ENCODE measurements at regions not wholly inside any gene's neighbourhood (a gene's known extent, or its start where the extent isn't known, plus 50 kb on each side); places are given as distances from the start of the nearest gene placed in this dataset.
"Not testable (repeated sequence)": the region's sequence is repeated elsewhere in the genome, so short reads cannot be mapped to it uniquely, and the experiment has no call there.

DNA sequence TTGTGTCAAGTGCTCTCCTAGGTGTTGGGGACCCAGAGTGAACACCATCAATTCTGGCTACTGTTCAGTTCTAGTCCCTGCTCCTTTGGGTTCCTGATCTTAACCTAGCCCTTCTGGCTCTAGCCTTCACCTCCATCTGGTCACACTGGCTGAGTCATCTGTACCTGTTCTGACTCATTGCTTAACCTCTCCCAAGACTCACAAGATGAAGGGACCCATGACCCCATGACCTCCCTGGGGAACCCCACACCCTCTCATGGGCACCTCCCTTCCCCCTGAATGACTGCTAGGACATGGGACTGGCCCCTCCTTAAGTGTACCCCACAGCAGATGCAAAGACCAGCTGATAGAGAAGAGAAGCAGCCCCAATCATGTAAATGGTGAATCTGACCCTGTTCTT lies 345.8 kb upstream of the CDH5 start:
- ATAC-seq, result no peak
- H3K4me3 Mint-ChIP-seq, result no peak overlapping the region
- H3K9me3 Mint-ChIP-seq, result peaks cover 60% of the 10 kb centered on the region

GRCh38 chr16:66020046-66020445 lies 346.4 kb upstream of the CDH5 start:
- H3K27ac Mint-ChIP-seq, result no peak overlapping the region
- TF ChIP-seq TP53 (CRISPR knock-in tag; IDR thresholded peaks at IDR 0.05), result no peak
- no peaks in the 10 kb centered on the region; the same call in none of the 2 replicates for H3K27me3 Mint-ChIP-seq (ENCODE audit: low read depth)
- peaks cover 62% of the 10 kb centered on the region for H3K9me3 Mint-ChIP-seq
- CTCF ChIA-PET, result no interaction called here
- no peak overlapping the region for H3K4me3 Mint-ChIP-seq
- no peak for DNase-seq (ENCODE audit: low spot score)
- H3K4me1 Mint-ChIP-seq, result peaks cover 3% of the 10 kb centered on the region; the same call in 1 of the 2 replicates
- H3K36me3 Mint-ChIP-seq, result peaks cover 23% of the 10 kb centered on the region
- ATAC-seq, result no peak
- POLR2A ChIA-PET, result no interaction called here

More for the DNA sequence above, 345.8 kb upstream of the CDH5 start:
- CTCF ChIA-PET, result no interaction called here
- no peak for TF ChIP-seq NFATC4 (CRISPR knock-in tag; IDR thresholded peaks at IDR 0.05)
- no peak for TF ChIP-seq RELA (CRISPR knock-in tag; IDR thresholded peaks at IDR 0.05; ENCODE audit: borderline replicate concordance)
- TF ChIP-seq, protein P1, sequence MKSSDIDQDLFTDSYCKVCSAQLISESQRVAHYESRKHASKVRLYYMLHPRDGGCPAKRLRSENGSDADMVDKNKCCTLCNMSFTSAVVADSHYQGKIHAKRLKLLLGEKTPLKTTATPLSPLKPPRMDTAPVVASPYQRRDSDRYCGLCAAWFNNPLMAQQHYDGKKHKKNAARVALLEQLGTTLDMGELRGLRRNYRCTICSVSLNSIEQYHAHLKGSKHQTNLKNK (CRISPR knock-in tag; IDR thresholded peaks at IDR 0.05), result no peak
- TF ChIP-seq FOXP1 (CRISPR knock-in tag; IDR thresholded peaks at IDR 0.05; ENCODE audit: borderline replicate concordance), result no peak
- TF ChIP-seq CREM (CRISPR knock-in tag; IDR thresholded peaks at IDR 0.05), result no peak
- no peak for TF ChIP-seq CTCF (IDR thresholded peaks at IDR 0.05)
- no peak for TF ChIP-seq E2F1 (CRISPR knock-in tag; IDR thresholded peaks at IDR 0.05)
- no peak for TF ChIP-seq FOXJ3 (CRISPR knock-in tag; IDR thresholded peaks at IDR 0.05; ENCODE audit: borderline replicate concordance)
- TF ChIP-seq NR2C2 (CRISPR knock-in tag; IDR thresholded peaks at IDR 0.05), result no peak
- no peak for TF ChIP-seq E2F4 (CRISPR knock-in tag; IDR thresholded peaks at IDR 0.05; ENCODE audit: borderline replicate concordance, low read depth)
- no peak for TF ChIP-seq TEAD1 (CRISPR knock-in tag; IDR thresholded peaks at IDR 0.05)
- no peak for TF ChIP-seq ZNF423 (CRISPR knock-in tag; IDR thresholded peaks at IDR 0.05)
- TF ChIP-seq ERG (CRISPR knock-in tag; IDR thresholded peaks at IDR 0.05), result no peak
- Mint-ChIP-seq H3K27me3 (ENCODE audit: low read depth) (no peaks in the 10 kb centered on the region; the same call in none of the 2 replicates), H3K36me3 (peaks cover 27% of the 10 kb centered on the region), H3K27ac (no peak overlapping the region), H3K4me1 (peaks cover 3% of the 10 kb centered on the region; the same call in 1 of the 2 replicates)
- POLR2A ChIA-PET, result no interaction called here
- no peak for DNase-seq (ENCODE audit: low spot score)

DNA sequence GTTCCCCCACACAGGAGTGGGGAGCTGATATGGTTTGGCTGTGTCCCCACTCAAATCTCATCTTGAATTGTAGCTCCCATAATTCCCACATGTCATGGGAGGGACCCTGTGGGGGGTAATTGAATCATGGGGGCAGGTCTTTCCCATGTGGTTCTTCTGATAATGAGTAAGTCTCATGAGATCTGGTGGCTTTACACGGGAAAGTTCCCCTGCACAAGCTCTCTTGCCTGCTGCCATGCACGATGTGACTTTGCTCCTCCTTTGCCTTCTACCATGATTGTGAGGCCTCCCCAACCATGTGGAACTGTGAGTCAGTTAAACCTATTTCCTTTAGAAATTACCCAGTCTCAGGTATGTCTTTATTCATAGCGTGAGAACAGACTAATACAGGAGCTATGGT lies 347.0 kb upstream of the CDH5 start:
- H3K27ac Mint-ChIP-seq; DNase-seq (ENCODE audit: low spot score); H3K4me3 Mint-ChIP-seq; CTCF ChIA-PET; ATAC-seq; H3K4me1 Mint-ChIP-seq; POLR2A ChIA-PET; H3K27me3 Mint-ChIP-seq (ENCODE audit: low read depth): not testable (repeated sequence)
- H3K9me3 Mint-ChIP-seq, result peaks cover 62% of the 10 kb centered on the region
- peaks cover 18% of the 10 kb centered on the region for H3K36me3 Mint-ChIP-seq

- no peak overlapping the region for H3K4me3 Mint-ChIP-seq
- H3K4me1 Mint-ChIP-seq, result peaks cover 18% of the 10 kb centered on the region
- ChIA-PET CTCF (no interaction called here), POLR2A (no interaction called here)
- no peak for DNase-seq (ENCODE audit: low spot score)
- peaks cover 5% of the 10 kb centered on the region for H3K27me3 Mint-ChIP-seq (ENCODE audit: low read depth)
- H3K9me3 Mint-ChIP-seq, result peaks cover 38% of the 10 kb centered on the region
- ATAC-seq, result no peak
- H3K36me3 Mint-ChIP-seq, result no peaks in the 10 kb centered on the region
- no peak overlapping the region for H3K27ac Mint-ChIP-seq
- TF ChIP-seq SP1 (CRISPR knock-in tag; conservative IDR thresholded peaks at IDR 0.05) (no peak), CREB1 (CRISPR knock-in tag; IDR thresholded peaks at IDR 0.05) (no peak), ZNF671 (CRISPR knock-in tag; IDR thresholded peaks at IDR 0.05) (no peak), SMAD4 (CRISPR knock-in tag; IDR thresholded peaks at IDR 0.05) (no peak), ZNF138 (CRISPR knock-in tag; conservative IDR thresholded peaks at IDR 0.05) (no peak), GRHL2 (CRISPR knock-in tag; IDR thresholded peaks at IDR 0.05; ENCODE audit: insufficient replicate concordance, severe bottlenecking) (no peak), IRF1 (CRISPR knock-in tag; IDR thresholded peaks at IDR 0.05) (no peak), PREB (CRISPR knock-in tag; IDR thresholded peaks at IDR 0.05; ENCODE audit: borderline replicate concordance) (no peak), NR3C1 (CRISPR knock-in tag; conservative IDR thresholded peaks at IDR 0.05; ENCODE audit: low read depth) (no peak), NR2C2 (CRISPR knock-in tag; IDR thresholded peaks at IDR 0.05) (no peak)
These were observed 352.3 kb upstream of the CDH5 start for GRCh38 chr16:66014221-66014620.

Data from WTC11 (cell line).